ENCODE measurements at regions not wholly inside any gene's neighbourhood (a gene's known extent, or its start where the extent isn't known, plus 50 kb on each side); places are given as distances from the start of the nearest gene placed in this dataset.

DNA sequence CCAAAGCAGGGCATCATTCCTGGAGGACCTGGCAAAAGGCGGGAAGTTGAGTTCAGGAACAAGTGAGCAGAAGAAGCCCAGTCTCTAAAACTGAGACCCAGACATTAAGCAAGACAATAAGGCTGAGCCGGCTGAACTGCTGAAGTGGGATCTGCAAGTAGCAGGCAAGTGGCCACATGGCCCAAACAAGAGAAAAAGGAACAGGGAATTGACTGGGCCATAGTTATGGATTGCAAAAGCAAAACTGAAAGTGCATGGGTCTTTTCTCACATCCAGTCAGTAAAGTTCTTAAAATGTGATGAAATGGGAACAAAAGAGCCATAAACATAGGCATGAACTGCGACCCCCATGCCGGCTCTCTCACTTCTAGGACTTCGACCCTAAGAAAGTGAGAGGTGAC is 101.2 kb downstream of the SCN11A start:
- Histone ChIP-seq H3K4ac (ENCODE audit: low read depth, low read length) (no peak overlapping the region), H4K5ac (ENCODE audit: low read depth, low read length) (no peak overlapping the region), H3K4me1 (ENCODE audit: control insufficient read depth, insufficient read depth, low read length) (no peaks in the 10 kb centered on the region), H3K27ac (ENCODE audit: insufficient read depth, low read length) (no peak overlapping the region), H4K91ac (ENCODE audit: insufficient read depth, low read depth, low read length) (no peak overlapping the region), H3K79me1 (ENCODE audit: low read depth in 1 of 2, low read length in 2 of 2) (no peaks in the 10 kb centered on the region), H3K9me1 (ENCODE audit: insufficient read depth, low read length) (no peaks in the 10 kb centered on the region), H4K20me1 (ENCODE audit: insufficient read depth, low read length) (no peaks in the 10 kb centered on the region), H2AK9ac (replicated peaks; ENCODE audit: low read depth, low read length, poor library complexity) (no peak overlapping the region), H2BK5ac (ENCODE audit: low read depth, low read length, poor library complexity, severe bottlenecking) (no peak overlapping the region), H2BK20ac (ENCODE audit: low read depth, low read length) (no peak overlapping the region), H3K4me2 (ENCODE audit: low read depth, low read length) (no peak overlapping the region), H3K18ac (ENCODE audit: low read depth, low read length) (no peak overlapping the region), H3K14ac (replicated peaks; ENCODE audit: low read depth, low read length) (no peak overlapping the region), H2BK120ac (ENCODE audit: low read depth, low read length) (no peak overlapping the region), H2AFZ (replicated peaks; ENCODE audit: low read length, poor library complexity) (no peak overlapping the region), H3K9me3 (ENCODE audit: control insufficient read depth, insufficient read depth, low read length) (no peaks in the 10 kb centered on the region), H3K56ac (ENCODE audit: extremely low read depth, insufficient read depth, low read length) (no peak overlapping the region), H4K8ac (ENCODE audit: low read depth in 2 of 2, low read length in 2 of 2) (no peak overlapping the region), H3K27me3 (ENCODE audit: control insufficient read depth, insufficient read depth, low read length) (peaks cover 3% of the 10 kb centered on the region), H3K9ac (ENCODE audit: low read depth, low read length) (no peak overlapping the region), H3K36me3 (ENCODE audit: control insufficient read depth, insufficient read depth, low read length) (no peaks in the 10 kb centered on the region), H3K23ac (ENCODE audit: low read depth, low read length) (no peak overlapping the region), H2BK15ac (ENCODE audit: low read depth, low read length) (no peak overlapping the region), H2AK5ac (ENCODE audit: low read depth, low read length) (no peak overlapping the region), H3K4me3 (ENCODE audit: insufficient read depth, low read depth, low read length) (no peak overlapping the region)
- POLR2A ChIA-PET (ENCODE audit: unreplicated experiment): no interaction called here
- no peak for TF ChIP-seq FOS (IDR thresholded peaks at IDR 0.05; ENCODE audit: low read depth, low read length)
- no peak for TF ChIP-seq MXI1 (IDR thresholded peaks at IDR 0.05; ENCODE audit: borderline replicate concordance, low read depth, low read length)
- TF ChIP-seq MAFK (IDR thresholded peaks at IDR 0.05; ENCODE audit: low read depth, low read length): no peak
- no peak for TF ChIP-seq RCOR1 (IDR thresholded peaks at IDR 0.05; ENCODE audit: insufficient replicate concordance, low read length)
- TF ChIP-seq, protein P1, sequence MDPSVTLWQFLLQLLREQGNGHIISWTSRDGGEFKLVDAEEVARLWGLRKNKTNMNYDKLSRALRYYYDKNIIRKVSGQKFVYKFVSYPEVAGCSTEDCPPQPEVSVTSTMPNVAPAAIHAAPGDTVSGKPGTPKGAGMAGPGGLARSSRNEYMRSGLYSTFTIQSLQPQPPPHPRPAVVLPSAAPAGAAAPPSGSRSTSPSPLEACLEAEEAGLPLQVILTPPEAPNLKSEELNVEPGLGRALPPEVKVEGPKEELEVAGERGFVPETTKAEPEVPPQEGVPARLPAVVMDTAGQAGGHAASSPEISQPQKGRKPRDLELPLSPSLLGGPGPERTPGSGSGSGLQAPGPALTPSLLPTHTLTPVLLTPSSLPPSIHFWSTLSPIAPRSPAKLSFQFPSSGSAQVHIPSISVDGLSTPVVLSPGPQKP (IDR thresholded peaks at IDR 0.05; ENCODE audit: borderline replicate concordance, low read depth, low read length): no peak
- TF ChIP-seq RAD21 (IDR thresholded peaks at IDR 0.05; ENCODE audit: low read length): no peak
- TF ChIP-seq, protein P2, sequence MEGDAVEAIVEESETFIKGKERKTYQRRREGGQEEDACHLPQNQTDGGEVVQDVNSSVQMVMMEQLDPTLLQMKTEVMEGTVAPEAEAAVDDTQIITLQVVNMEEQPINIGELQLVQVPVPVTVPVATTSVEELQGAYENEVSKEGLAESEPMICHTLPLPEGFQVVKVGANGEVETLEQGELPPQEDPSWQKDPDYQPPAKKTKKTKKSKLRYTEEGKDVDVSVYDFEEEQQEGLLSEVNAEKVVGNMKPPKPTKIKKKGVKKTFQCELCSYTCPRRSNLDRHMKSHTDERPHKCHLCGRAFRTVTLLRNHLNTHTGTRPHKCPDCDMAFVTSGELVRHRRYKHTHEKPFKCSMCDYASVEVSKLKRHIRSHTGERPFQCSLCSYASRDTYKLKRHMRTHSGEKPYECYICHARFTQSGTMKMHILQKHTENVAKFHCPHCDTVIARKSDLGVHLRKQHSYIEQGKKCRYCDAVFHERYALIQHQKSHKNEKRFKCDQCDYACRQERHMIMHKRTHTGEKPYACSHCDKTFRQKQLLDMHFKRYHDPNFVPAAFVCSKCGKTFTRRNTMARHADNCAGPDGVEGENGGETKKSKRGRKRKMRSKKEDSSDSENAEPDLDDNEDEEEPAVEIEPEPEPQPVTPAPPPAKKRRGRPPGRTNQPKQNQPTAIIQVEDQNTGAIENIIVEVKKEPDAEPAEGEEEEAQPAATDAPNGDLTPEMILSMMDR (conservative IDR thresholded peaks at IDR 0.05; ENCODE audit: low read depth, low read length): no peak
- no peak for TF ChIP-seq NFE2L2 (IDR thresholded peaks at IDR 0.05; ENCODE audit: low read depth, low read length)
- no peak for TF ChIP-seq BHLHE40 (IDR thresholded peaks at IDR 0.05; ENCODE audit: low read depth, low read length)
- no peak for TF ChIP-seq RFX5 (IDR thresholded peaks at IDR 0.05; ENCODE audit: low read depth, low read length)
- no peak for TF ChIP-seq CHD1 (IDR thresholded peaks at IDR 0.05; ENCODE audit: low read depth, low read length)
- no peak for TF ChIP-seq POLR2A (IDR thresholded peaks at IDR 0.05; ENCODE audit: low read depth, low read length)
- no peak for TF ChIP-seq MAZ (IDR thresholded peaks at IDR 0.05; ENCODE audit: borderline replicate concordance, low read depth, low read length)
- no peak for TF ChIP-seq SMC3 (IDR thresholded peaks at IDR 0.05; ENCODE audit: low read depth, low read length)
- dilution Hi-C loops (cut with HindIII; ENCODE audit: low sequenced_read_pairs, unreplicated experiment): no loop called here
- BruUV-seq (replicated peaks): no TSS peak
- DNase-seq (no peak), ATAC-seq (ENCODE audit: low read depth) (no peak; the same call in 1 of the 2 replicates)
- 100% methylated on average over 1 of the region's 5 CpGs; no CpG with 5 or more reads in 1 of the 2 experiments for WGBS, 2 experiments (ENCODE audit: extremely low coverage in 2 of 2, insufficient read length in 1 of 2)
- intact Hi-C loops (cut with micrococcal nuclease): no loop called here
- CTCF ChIA-PET: no interaction called here
- in situ Hi-C loops (cut with MboI; ENCODE audit: low sequenced_read_pairs): no loop called here

Measured in IMR-90 (cell line).